ENCODE measurements at regions not wholly inside any gene's neighbourhood (a gene's known extent, or its start where the extent isn't known, plus 50 kb on each side); places are given as distances from the start of the nearest gene placed in this dataset.

DNA sequence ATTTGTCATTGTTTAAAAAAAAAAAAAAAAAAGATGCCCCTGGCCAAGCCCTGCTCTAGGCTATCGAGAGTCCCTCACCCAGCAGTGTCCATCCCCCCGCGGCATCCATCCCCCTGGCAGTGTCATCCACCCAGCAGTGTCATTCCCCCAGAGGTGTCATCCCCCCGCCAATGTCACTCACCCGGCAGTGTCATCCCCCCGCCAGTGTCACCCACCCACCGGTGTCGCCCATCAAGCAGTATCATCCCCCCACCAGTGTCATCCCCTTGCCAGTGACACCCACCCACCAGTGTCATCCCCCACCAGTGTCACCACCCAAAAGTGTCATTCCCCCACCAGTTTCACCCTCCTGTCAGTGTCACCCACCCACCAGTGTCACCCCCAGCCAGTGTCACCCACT, 99.3 kb upstream of the PRR20G start:
- TF ChIP-seq, protein P1, sequence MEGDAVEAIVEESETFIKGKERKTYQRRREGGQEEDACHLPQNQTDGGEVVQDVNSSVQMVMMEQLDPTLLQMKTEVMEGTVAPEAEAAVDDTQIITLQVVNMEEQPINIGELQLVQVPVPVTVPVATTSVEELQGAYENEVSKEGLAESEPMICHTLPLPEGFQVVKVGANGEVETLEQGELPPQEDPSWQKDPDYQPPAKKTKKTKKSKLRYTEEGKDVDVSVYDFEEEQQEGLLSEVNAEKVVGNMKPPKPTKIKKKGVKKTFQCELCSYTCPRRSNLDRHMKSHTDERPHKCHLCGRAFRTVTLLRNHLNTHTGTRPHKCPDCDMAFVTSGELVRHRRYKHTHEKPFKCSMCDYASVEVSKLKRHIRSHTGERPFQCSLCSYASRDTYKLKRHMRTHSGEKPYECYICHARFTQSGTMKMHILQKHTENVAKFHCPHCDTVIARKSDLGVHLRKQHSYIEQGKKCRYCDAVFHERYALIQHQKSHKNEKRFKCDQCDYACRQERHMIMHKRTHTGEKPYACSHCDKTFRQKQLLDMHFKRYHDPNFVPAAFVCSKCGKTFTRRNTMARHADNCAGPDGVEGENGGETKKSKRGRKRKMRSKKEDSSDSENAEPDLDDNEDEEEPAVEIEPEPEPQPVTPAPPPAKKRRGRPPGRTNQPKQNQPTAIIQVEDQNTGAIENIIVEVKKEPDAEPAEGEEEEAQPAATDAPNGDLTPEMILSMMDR (IDR thresholded peaks at IDR 0.05; ENCODE audit: low read depth, low read length): no peak

GRCh38 chr3:127386490-127386889, 98.6 kb upstream of the PRR20G start:
- TF ChIP-seq, protein P1 (IDR thresholded peaks at IDR 0.05; ENCODE audit: low read depth, low read length): no peak

More for the DNA sequence above, 99.3 kb upstream of the PRR20G start:
- no peak for DNase-seq (ENCODE audit: extremely low read depth, low read depth)

GRCh38 chr3:127385540-127385870, 97.7 kb upstream of the PRR20G start:
- TF ChIP-seq, protein P1 (IDR thresholded peaks at IDR 0.05; ENCODE audit: low read depth, low read length): no peak
- DNase-seq (ENCODE audit: extremely low read depth, low read depth): no peak

More at GRCh38 chr3:127386490-127386889, 98.6 kb upstream of the PRR20G start:
- DNase-seq (ENCODE audit: extremely low read depth, low read depth): no peak

DNA sequence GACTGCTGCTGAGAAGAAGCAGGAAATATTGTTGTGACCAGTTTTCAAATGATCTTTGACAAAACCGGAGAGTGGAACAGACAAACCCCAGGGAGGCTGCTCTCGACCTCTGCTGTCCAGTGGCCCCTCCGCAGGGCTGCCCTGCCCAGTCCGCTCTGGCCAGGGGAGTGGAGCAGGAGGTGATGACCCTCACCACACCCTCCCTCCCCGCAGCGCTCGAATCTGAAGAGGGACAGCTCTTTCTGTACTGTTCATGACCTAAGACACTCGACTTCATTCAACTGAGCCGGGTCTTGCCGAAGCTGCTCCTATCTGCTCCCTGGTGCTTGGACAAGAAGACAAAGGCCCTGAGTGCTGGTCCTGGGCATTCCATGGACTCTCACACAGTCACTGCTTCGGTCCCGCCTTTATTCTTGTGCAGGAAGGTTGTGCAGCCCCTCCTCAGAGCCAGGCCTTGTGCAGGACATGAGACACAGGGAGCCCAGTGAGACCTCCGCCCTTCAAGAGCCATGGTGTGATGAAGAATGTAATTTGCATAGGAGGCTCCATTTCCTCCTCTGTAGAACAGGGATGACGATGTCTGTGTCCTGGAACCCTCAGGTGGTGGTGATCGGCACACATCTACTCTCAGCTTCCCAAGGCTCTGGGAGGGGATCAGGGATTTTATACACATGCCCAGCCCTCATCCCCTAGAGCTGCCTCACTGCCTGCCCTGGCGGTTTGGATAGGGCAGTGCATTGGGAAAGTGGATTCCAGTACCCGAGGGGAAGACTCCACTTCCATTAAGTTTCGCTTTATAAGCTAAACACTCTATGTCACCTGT, 97.1 kb upstream of the PRR20G start:
- DNase-seq (ENCODE audit: extremely low read depth, low read depth): no peak
- TF ChIP-seq, protein P1 (IDR thresholded peaks at IDR 0.05; ENCODE audit: low read depth, low read length): no peak

GRCh38 chr3:127383656-127384179, 95.9 kb upstream of the PRR20G start:
- DNase-seq (ENCODE audit: extremely low read depth, low read depth): no peak
- TF ChIP-seq, protein P1 (IDR thresholded peaks at IDR 0.05; ENCODE audit: low read depth, low read length): no peak

DNA sequence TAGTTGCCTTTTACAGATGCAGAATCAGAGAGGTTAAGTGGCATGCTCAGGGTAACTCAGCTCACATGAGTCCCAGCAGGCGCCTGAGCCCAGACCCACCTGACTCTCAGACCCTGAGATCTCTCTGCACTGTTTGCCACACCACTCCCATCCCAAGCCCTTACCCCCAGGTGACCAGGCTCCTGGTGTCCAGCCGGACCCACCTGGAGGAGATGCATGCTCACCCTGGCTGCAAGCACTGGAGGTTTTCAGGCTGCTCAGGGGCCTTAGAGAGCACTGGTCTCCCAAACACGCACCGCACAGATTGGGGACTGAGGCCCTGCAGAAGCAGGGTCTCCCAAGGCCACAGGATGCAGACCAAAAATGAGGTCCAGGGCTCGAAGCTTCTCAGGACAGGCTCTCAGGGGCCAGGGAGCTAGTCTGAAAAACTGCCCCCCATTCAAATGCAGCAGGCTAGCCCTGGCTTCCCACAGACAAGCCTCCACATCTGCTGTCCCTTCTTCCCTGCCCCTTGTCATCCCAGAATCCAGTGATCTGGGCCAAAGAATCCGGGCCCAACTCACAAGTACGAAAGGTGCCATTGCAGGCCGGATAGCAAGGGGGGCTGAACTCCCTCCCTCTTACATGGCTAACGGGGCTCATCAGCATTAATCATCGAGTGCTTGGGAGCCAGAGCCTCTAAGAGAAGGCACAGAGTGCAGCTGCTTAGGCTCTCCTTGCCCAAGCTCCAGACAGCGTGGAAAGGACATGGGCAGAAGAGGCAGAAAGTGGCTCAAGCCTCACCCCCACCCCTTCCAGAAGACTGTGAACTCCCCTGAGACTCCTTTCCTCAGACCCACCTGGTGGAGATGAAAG, 90.2 kb upstream of the PRR20G start:
- TF ChIP-seq, protein P1 (IDR thresholded peaks at IDR 0.05; ENCODE audit: low read depth, low read length): no peak
- DNase-seq (ENCODE audit: extremely low read depth, low read depth): no peak

All from AG09319 (cell line).